ENCODE measurements at regions not wholly inside any gene's neighbourhood (a gene's known extent, or its start where the extent isn't known, plus 50 kb on each side); places are given as distances from the start of the nearest gene placed in this dataset.

DNA sequence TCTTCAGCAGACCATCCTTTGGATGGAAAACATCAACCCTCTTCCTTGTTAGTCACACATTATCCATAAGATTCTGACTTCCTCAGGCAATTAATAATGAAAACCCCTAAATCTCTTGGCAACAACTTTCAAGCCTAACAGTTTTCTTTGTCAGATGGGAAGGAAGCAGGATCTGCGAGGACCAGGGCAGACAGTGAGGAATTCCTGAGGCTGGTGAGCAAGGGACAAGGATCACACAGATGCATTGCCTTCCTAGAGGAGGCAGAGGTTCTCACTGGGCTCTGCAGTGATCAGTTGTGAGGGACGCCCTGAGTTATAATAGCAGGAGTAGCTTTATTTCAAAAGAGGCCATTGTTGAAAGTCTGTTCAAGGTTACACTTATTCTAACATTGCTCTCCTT lies 195.4 kb downstream of the SLIT2 start:
- DNase-seq (ENCODE audit: low spot score), result no peak

DNA sequence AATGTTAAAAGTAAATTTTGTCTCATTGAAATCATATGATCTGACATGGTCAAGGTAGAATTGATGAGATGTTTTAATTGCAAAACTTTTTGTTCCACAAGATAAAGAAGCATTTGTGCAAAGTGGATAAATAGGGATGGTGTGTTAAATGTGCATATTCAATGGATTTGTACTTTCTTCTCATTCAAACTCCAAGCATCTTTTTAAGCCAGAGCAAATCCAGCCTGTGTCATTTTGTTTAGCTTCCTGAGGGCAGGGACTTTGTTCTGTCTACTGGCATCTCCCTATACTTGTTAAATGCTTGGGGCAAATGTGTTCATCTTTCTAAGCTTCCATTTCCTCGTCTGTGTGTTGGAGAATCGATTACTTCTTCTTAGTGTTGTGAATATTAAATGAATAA lies 200.3 kb downstream of the SLIT2 start:
- DNase-seq (ENCODE audit: low spot score), result no peak

DNA sequence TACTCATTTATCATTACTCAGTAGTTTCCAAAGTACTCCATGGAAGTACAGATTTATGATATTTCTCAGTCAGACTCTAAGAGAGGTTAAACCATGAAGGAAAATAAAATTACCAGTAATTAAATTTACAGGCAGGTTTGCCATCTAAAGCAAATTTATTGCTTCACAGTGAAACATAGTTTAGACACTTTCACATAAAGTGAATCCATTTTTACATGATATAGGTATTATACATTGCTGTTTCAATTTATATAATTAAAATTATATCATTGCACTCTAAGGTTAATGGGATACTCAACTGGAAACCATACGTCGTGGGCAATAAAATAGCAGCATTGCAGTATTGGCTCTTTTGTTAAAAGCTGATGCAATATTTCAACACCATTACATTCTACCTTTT lies 202.8 kb downstream of the SLIT2 start:
- DNase-seq (ENCODE audit: low spot score), result no peak

DNA sequence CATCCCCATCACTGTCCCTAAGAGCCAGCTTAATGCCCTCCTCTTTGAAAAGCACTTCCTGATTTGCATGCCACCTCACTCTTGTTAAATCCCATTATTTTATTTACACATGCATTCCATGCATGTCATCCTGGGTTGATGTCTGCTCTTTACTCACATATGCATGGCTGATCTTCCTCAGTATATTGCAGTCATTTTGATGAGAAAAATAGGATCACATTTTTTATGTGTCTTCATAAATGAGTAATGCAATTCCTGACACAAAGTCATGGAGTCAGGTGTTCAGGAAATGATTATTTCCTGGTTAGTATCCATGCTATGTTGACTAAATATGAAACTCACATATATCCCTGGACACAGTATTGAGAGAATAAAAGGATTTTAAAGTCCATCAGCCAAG lies 204.7 kb downstream of the SLIT2 start:
- DNase-seq (ENCODE audit: low spot score), result peak; percentile 1

DNA sequence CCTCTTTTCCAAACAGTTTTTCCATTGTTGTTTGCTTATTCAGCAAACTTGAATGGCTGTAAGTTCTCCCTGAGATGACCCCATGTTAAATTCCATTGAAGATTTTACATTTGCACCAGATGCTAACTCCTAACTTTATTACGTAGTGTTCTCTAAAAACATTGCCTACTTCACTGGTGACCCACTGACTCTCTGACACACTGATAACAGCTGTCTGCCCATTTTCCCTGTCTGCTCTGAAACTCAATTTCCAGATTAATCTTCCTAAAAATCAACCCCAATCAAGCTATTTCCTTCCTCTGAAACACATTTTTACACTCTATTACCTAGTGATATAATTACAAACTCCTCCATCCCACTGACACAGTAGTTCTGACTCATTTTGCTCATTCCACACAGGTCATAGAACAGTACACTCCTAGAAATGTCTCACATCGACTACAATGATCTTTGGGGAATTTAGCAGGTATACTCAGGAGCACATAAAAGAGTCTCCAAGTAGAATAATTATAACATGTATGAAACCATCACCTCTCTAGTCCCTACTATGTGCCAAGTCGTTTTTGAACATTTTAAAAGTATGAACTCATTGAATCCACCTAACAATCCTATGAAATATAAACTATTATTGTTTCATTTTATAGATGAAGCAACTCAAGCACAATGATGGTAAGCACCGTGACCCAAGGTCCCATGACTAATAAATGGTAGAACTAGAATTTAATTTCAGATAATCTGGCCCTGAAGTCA lies 210.9 kb downstream of the SLIT2 start:
- DNase-seq (ENCODE audit: low spot score), result no peak

DNA sequence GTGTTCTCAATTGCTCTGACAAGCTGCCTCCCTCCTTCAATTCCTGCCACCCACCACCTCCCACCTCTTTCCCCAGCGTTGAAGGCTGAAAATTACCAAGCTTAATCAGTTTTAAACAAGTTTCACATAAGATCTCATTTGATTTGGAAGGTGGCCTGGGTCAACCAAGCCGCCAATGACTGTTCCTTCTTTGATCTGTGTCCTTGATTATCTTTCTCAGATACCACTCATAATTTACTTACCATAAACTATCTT lies 211.4 kb downstream of the SLIT2 start:
- no peak for DNase-seq (ENCODE audit: low spot score)

DNA sequence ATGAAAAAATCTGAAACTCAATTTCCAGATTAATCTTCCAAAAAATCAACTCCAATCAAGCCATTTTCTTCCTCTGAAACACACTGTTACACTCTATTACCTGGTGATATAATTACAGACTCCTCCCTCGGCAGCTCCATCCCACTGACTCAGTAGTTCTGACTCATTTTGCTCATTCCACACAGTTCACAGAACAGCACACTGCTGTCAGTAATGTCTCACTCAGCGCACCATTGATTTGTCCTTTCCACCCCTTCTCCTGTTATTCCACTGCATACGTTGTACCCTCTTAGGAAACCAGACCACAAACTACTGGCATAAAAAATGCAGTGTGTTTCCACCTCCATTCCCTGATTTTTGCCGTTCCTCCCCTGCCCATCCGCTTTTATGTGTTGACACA lies 212.7 kb downstream of the SLIT2 start:
- DNase-seq (ENCODE audit: low spot score), result peak; percentile 57

DNA sequence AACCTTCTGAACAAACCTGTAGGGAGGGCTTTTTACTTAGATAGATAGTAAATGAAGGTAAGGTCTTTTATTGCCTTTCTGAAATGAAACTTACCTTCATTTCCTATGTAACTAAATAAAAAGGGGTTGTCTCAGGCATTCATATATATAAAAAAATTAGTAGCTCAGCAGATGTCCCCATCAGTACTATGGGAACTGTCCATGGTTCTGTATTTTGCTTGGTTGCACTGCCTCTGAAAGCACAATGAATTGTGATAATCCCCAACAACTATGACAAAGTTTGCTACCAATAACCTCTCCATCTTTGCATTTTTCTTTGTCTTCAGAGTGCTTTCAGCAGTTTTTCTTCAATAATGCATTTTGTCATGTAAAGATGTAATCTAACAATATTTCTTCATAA lies 222.4 kb downstream of the SLIT2 start:
- DNase-seq (ENCODE audit: low spot score), result peak; percentile 39

DNA sequence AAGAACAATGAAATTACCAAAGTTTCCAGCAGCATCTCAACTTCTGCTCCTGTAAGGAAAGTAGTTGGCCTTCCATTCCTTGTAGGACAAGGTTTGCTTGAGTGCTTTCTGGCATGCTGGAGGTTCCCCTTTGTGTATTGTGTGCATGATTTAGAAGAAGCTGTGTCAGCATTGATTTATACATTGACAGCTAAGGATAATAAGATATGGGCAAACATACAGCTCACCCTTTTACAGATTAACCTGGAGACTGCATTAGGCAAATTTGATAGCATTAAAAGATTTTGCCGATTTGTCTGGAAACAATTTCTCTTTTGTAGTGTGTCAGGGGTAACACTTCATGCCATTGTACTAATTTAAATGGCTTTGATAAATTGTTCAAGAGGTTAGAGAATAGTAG lies 221.8 kb upstream of the PACRGL start:
- no peak for DNase-seq (ENCODE audit: low spot score)

DNA sequence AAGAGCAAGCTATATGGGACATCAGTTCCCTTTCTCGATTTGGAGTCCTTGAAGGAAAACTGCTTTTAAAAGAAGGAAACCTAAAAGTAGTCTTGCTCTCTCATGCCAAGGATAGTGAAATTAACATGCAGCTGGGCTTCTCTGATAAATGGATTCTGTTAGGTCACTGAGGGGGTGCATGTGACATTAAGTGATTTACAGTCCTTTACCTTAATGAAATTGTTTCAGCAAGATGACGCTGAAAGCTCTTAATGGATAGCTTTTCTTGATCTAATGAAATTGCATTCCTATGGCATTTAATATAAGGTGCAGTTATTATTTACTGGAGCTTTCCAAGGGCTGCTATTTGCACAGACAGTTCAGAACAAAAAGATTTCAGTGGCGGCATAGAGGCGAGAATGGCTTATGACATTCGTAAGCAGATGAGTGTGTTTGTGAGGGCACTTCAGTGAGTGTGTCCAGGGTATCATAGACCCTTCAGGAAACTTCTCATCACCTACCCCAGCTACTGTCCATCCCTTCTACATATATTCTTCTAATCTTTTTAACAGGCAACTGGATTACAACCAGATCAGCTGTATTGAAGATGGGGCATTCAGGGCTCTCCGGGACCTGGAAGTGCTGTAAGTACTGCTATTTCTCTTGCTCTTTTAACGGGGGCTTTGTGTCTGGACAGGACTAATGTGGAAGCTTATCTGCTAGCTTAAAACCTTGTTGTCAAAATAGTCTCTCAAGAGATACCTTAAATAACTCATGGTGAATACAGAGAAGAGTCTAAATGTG lies 219.9 kb upstream of the PACRGL start:
- no peak for DNase-seq (ENCODE audit: low spot score)

DNA sequence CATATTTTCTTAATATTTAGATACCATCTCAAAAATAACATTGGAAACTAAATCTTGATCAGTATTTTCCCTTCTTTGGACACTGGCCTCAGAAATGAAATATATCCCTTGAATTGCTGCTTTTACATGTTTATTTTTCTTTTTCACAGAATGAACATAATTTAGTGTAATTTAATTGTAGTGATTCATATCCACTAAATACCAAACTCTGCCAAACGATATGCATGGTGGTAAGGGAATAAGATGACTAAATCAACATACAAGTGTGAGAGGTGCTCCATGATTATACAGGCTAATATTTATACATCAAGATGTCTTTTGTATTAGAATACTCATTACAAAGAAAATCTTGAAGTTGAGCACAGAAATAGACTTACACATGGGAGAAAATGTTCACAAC lies 216.8 kb upstream of the PACRGL start:
- DNase-seq (ENCODE audit: low spot score), result no peak

DNA sequence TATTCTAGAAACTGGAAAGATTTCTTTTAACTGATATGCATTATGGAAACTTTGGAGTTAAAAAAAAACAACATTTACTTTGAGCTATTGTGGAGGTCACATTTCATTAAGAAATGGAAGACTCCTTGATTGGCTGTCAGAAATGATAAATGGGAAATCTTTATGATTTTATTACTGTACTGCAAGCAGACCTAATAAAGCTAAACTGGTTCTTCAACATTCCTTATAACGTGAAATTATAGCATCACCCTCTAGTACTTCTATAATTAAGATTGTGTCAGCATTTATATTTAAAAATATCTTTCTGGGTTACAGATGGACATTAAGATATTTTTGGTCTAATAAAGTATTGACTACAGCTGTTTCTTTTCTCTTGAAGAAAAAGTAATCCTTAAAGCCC lies 213.8 kb upstream of the PACRGL start:
- DNase-seq (ENCODE audit: low spot score), result no peak

DNA sequence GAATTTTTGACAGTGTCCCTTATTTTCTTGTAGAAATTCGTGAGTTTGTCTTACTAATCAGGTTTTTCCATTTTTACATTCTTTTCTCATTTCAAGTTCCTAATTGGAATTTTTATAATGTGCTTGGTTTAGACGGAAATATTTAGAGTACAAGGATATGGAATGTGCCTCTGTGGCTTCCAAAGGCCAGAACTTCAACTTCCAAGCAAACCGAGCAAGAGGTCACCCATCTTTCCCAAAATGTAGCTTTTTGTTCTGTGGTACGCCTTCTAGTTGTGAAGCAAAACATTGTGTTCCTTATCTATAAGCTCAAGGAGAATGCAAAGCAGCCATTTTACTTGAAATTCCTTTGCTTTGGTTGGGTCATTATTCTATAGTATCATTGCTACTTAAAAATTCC lies 212.8 kb upstream of the PACRGL start:
- DNase-seq (ENCODE audit: low spot score), result no peak

DNA sequence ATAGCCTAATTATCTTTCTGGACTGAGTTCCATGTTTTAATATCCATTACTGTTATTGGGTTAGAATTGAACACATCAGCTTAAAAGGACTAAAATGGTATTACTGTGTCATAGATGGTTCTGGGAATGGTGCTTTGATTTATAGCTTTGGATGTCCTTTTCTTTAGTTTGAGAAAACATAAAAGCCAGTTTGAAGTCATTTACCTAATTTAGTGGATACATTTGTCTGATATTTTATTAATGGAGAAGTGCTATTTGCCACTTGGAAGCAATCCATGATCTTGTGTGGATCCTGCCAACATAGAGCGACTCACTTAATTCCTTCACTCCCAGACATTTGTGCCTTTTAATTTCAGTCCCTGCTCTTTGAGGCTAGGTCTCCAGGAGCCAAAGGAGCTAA lies 212.4 kb upstream of the PACRGL start:
- DNase-seq (ENCODE audit: low spot score), result no peak

DNA sequence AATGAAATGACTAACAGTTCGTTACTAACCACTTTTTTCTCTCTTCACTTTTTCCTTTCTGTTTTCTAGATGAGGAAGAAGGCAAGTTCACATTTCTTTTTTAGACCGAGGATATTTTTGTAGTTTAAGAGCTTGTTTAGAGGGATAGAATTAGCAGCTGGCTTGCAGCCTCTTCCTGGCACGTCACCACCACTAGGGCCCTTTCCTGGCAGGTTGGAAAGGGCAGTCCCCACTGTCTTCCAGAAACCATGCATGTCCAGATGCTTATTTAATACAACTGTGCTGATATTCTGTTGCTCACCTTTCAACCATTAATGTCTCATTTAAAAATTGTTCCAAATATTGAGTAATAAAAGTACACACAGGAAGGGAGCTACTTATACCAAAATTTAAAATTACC lies 209.5 kb upstream of the PACRGL start:
- DNase-seq (ENCODE audit: low spot score), result no peak

DNA sequence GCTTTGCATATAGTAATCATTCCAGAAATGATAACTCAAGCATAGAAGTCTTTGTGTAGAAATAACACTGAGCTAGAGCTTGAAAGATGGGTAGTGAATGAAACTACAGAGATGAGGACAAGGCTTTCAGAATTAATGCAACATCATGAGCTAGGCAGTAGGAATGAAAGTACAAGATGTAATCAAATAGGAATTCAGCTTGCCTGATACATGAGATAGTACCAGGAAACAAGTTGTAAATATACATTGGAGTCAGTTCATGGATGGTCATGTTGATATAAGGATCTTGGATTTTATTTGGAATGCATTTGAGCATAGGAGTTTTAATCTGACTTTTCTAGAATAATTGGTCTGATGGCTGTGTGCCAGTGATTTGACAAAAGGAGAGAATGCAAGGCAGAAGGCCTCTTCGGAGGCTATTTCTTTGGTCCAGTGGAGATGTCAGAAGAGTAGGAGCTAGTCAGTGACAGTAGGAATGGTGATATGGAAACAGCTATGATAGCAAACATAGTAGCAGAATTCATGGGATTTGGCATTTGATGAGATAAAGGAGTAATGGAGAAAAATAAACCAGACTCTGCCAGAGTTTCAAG lies 206.4 kb upstream of the PACRGL start:
- no peak for DNase-seq (ENCODE audit: low spot score)

DNA sequence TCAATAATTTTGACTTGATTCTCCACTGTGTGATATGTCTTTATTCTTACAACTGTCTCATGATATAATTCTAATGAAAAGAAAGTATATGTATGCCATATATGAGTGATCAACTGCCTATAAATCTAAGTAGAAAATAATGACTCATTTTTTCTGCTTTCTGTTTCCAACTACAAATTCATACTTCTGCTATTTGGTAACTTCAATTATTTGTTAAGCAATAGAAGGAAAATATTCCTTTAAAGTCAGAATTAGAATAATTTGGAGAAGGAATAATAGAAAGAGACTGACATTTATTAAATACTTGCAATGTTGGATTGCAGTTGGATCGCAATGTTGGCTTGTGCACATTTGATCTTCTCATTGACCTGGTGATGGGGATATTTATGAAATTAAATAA lies 204.2 kb upstream of the PACRGL start:
- no peak for DNase-seq (ENCODE audit: low spot score)

DNA sequence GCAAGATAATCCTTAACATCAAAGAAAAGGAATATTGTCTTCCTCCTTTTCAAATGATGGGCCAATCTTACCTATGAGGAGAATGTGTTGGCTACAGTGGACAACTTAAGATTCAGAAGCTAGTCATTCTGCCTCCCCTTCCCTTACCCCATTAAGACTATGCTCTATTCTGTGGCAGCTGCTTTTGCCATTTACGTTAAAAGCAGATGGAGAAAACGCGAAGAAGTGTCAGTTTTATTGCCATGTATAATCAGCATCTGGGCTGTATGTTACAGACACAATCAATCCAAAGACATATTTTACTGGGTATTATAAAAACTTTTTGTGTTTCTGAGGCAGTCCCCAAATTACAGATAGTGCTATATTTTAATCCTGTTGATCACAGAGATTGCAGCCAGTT lies 196.1 kb upstream of the PACRGL start:
- no peak for DNase-seq (ENCODE audit: low spot score)

DNA sequence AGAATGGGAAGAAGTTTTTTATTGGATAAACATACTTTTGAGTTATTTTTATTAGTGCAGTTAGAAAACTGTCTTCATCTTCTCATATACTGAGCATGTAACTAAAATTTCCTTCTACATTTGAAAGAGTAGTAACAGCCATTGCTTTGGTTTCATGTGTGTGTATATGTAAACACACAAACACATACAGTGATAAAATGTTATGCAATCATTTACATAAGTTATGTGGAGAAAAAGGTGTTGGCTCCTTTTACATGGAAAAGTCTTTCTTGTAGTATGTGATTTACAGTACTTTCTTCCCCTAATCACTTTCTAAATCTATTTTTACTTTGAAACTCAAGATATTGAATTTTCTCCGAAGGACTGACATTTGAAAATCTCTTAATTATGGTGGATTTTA lies 194.3 kb upstream of the PACRGL start:
- no peak for DNase-seq (ENCODE audit: low spot score)

DNA sequence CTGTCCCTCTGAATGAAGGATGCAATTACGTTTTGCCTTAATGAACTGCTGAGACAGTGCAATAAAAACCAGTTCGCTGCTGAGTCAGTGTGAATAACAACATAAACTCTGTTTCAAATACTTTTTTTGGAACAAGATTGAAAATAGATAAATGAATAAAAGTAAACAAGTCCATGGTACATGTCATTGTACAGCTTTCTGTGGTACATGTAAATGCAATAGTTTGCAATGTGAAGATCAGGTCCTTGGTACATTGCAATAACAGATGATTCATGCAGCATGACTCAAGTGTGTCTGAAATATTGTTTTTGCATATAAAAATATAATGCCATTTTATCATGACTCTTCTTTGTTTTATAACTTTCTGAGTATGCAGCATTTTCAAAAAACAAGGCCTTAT lies 193.4 kb upstream of the PACRGL start:
- peak; percentile 44 for DNase-seq (ENCODE audit: low spot score)

DNA sequence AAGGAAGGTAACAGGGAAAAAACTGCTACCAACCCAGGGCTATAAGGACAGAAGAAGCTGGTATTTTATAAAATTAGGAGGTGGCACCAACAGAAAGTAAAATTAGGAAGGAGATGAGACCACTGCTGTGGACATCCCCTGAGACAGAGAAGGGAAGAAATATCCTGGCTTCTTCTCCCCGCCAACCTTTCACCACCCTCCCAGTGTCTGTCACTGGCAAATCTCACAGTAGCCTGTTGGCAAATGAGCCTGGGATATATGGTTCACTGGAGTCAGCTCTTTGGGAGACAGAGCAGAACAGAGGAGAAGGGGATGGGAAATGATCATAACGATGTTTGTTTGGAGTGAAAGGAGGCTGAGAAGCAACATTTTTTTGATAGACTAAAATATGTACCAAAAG lies 190.9 kb upstream of the PACRGL start:
- no peak for DNase-seq (ENCODE audit: low spot score)

DNA sequence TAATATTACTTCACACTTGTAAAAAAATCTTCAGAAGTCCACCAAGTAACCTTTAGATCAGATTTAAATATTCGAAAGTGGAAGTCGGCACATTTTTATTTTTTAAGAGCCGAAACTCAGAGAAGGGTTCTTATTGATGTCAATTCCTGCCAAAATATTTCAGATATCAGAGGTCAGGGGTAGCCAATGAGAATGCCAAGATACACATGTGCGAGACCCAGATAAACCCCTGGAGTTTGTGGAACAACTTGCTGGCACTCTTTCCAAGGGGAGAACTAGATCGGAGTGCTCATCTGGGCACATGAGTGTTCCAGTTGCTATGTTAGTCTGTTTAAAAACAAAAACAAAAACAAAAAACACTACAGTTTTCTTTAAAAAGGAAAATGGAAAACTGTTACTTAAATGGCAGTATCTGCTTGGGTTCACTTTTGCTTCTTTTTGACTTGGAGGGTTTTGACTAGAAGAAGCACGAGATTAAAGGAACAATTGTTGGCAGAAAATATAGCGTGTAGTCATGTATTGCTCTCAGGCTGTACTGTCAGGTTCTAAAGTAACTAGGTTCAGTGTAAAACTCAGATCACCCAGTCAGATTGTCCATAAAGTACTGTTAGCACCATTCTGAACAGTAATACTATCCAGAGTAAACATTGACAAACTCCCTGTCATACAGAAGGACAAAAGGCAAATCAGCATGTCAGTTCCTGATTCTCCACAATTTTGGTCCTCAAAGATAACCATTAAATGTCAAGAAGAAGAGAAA lies 188.0 kb upstream of the PACRGL start:
- no peak for DNase-seq (ENCODE audit: low spot score)

DNA sequence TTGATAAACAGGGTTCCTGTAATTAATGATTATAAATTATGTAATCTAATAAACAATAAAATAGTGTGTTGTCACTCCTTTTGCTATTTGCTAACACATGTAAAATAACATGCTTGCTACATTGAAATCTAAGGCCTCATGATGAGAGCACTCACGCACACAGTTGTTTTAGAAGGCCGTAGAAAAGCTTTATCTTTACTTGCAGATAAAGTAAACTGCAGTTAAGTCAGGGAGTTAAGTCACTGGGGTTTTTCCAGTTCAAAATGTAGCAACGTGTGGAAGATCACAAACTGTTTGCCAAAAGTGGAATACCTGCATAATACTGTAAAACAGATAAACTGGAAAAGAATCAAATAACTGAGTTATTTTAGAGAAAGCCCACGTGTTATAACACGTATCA lies 187.3 kb upstream of the PACRGL start:
- no peak for DNase-seq (ENCODE audit: low spot score)
